ENCODE measurements at regions not wholly inside any gene's neighbourhood (a gene's known extent, or its start where the extent isn't known, plus 50 kb on each side); places are given as distances from the start of the nearest gene placed in this dataset.

GRCh38 chrX:140440876-140441275, 64.0 kb downstream of the SOX3 start:
- TF ChIP-seq CTCF (IDR thresholded peaks at IDR 0.05) (no peak), SIN3A (IDR thresholded peaks at IDR 0.05; ENCODE audit: borderline replicate concordance, insufficient read depth, low read depth, low read length) (no peak), REST (IDR thresholded peaks at IDR 0.05; ENCODE audit: insufficient read depth in 1 of 2, low read depth in 2 of 2, low read length in 1 of 2) (no peak), TCF7L2 (IDR thresholded peaks at IDR 0.05; ENCODE audit: low read depth, low read length) (no peak), POLR2AphosphoS5 (IDR thresholded peaks at IDR 0.05; ENCODE audit: low read depth, low read length) (no peak)
